Keratinocyte (primary cell): ENCODE measurements at regions not wholly inside any gene's neighbourhood (a gene's known extent, or its start where the extent isn't known, plus 50 kb on each side); places are given as distances from the start of the nearest gene placed in this dataset.

Experiments used
- DNase-seq: peaks from one replicate; pipeline ENCODE4 v3.0.0-alpha.2; 2011; ENCODE audit warnings: low read depth, missing footprints, low spot score
- FAIRE-seq: peaks from 2 replicates; lab custom pipeline; 2011; peaks lifted over from hg19 to GRCh38; lab: Jason Lieb, UNC
- H2AFZ ChIP-seq: 2 replicates; pipeline ENCODE4 v1.6.0; 2012; ENCODE audit warnings: low read length, control low read depth, inconsistent platforms; ENCODE audit not compliant: control insufficient read depth
- H3K27ac ChIP-seq: 2 replicates; pipeline ENCODE4 v1.5.1; 2011; ENCODE audit warnings: low read length; ENCODE audit not compliant: control insufficient read depth, insufficient read depth
- H3K27me3 ChIP-seq: 3 replicates; pipeline ENCODE4 v1.6.0; 2011; ENCODE audit warnings: low read length; ENCODE audit not compliant: control insufficient read depth, insufficient read depth; ENCODE audit errors: extremely low read depth
- H3K36me3 ChIP-seq, 2 experiments: 2 replicates in 1 of 2; 3 replicates in 1 of 2; pipeline ENCODE4 v1.5.1; 2011; ENCODE audit warnings: low read length in 2 of 2, mild to moderate bottlenecking in 1 of 2; ENCODE audit not compliant: control insufficient read depth in 2 of 2, insufficient read depth in 2 of 2; ENCODE audit errors: extremely low read depth in 1 of 2
- H3K4me1 ChIP-seq: 3 replicates; pipeline ENCODE4 v1.5.1; 2011; ENCODE audit warnings: low read length; ENCODE audit not compliant: control insufficient read depth, insufficient read depth; ENCODE audit errors: extremely low read depth
- H3K4me2 ChIP-seq: 3 replicates; pipeline ENCODE4 v1.6.0; 2011; ENCODE audit warnings: low read depth, low read length; ENCODE audit not compliant: control insufficient read depth, insufficient read depth; ENCODE audit errors: extremely low read depth
- H3K4me3 ChIP-seq, 3 experiments: fragments of 200-600 bp in 1 of 3; sonication (generic) in 1 of 3; 2 replicates in 2 of 3; 3 replicates in 1 of 3; pipeline ENCODE4 v1.5.1; 2011 to 2016; ENCODE audit warnings: low read length in 3 of 3, mild to moderate bottlenecking in 3 of 3, control low read depth in 2 of 3, inconsistent platforms in 1 of 3, low read depth in 1 of 3, mixed read lengths in 1 of 3, mixed run types in 1 of 3, moderate library complexity in 1 of 3; ENCODE audit not compliant: control insufficient read depth in 2 of 3, insufficient read depth in 2 of 3; ENCODE audit errors: extremely low read depth in 1 of 3
- H3K79me2 ChIP-seq: 2 replicates; pipeline ENCODE4 v1.6.0; 2012; ENCODE audit warnings: low read length; ENCODE audit not compliant: control insufficient read depth, insufficient read depth
- H3K9ac ChIP-seq: 3 replicates; pipeline ENCODE4 v1.6.0; 2011; ENCODE audit warnings: low read length; ENCODE audit not compliant: control insufficient read depth, insufficient read depth; ENCODE audit errors: extremely low read depth
- H3K9me1 ChIP-seq: 3 replicates; pipeline ENCODE4 v1.6.0; 2011; ENCODE audit warnings: low read length; ENCODE audit not compliant: control insufficient read depth, insufficient read depth; ENCODE audit errors: extremely low read depth
- H3K9me3 ChIP-seq: 2 replicates; pipeline ENCODE4 v1.5.1; 2012; ENCODE audit warnings: low read depth, low read length; ENCODE audit not compliant: control insufficient read depth
- H4K20me1 ChIP-seq: 3 replicates; pipeline ENCODE4 v1.6.0; 2011; ENCODE audit warnings: low read length; ENCODE audit not compliant: control insufficient read depth, insufficient read depth; ENCODE audit errors: extremely low read depth
- CTCF ChIP-seq, 3 experiments: IDR thresholded peaks in 1 of 3; conservative IDR thresholded peaks in 1 of 3; optimal IDR thresholded peaks in 1 of 3; 2 replicates in 2 of 3; 3 replicates in 1 of 3; pipeline versions ENCODE3 to v1.5.1; 2011; ENCODE audit warnings: low read length in 3 of 3, mild to moderate bottlenecking in 3 of 3, moderate library complexity in 2 of 3, control low read depth in 1 of 3, inconsistent platforms in 1 of 3; ENCODE audit not compliant: insufficient read depth in 2 of 3; ENCODE audit errors: extremely low read depth in 1 of 3
- EZH2 ChIP-seq: IDR thresholded peaks from one replicate; pipeline ENCODE4 v1.6.1; 2012; ENCODE audit warnings: inconsistent platforms, mild to moderate bottlenecking, low read length, moderate library complexity
- dilution Hi-C: fragments of 300-500 bp; cut with MboI; formaldehyde crosslinking; loops from one replicate; pipeline ENCODE4 v1.7.0; 2020; ENCODE audit warnings: low sequenced_read_pairs; ENCODE audit not compliant: extremely low pct_ligation_motif_present

- H3K27me3 ChIP-seq: no peaks in the 10 kb centered on the region
- H4K20me1 ChIP-seq: no peaks in the 10 kb centered on the region
- FAIRE-seq (no peak), DNase-seq (no peak)
- dilution Hi-C loops: no loop called here
- no peaks in the 10 kb centered on the region for H3K4me1 ChIP-seq
- no peaks in the 10 kb centered on the region for H3K36me3 ChIP-seq
- H3K27ac ChIP-seq: no peak overlapping the region
- TF ChIP-seq EZH2 (no peak), CTCF (optimal IDR thresholded peaks at IDR 0.05 in 1 of 3, IDR thresholded peaks at IDR 0.05 in 1 of 3, conservative IDR thresholded peaks at IDR 0.05 in 1 of 3; ENCODE audit: extremely low read depth in 1 of 3, insufficient read depth in 2 of 3, low read length in 3 of 3) (no peak)
- H3K4me2 ChIP-seq: no peak overlapping the region
- H2AFZ ChIP-seq: no peak overlapping the region
- H3K9me3 ChIP-seq: no peaks in the 10 kb centered on the region
- no peak overlapping the region for H3K9ac ChIP-seq
- H3K9me1 ChIP-seq: no peaks in the 10 kb centered on the region
- H3K4me3 ChIP-seq: no peak overlapping the region
- no peaks in the 10 kb centered on the region for H3K79me2 ChIP-seq
Observed at GRCh38 chr2:222796413-222797103, 64.3 kb upstream of the ACSL3 start.

- FAIRE-seq (peak; percentile 60), DNase-seq (no peak)
- Histone ChIP-seq H3K27ac (no peak overlapping the region), H3K4me1 (no peaks in the 10 kb centered on the region), H3K79me2 (no peaks in the 10 kb centered on the region), H4K20me1 (no peaks in the 10 kb centered on the region), H3K9me1 (no peaks in the 10 kb centered on the region), H2AFZ (no peak overlapping the region), H3K9ac (no peak overlapping the region), H3K9me3 (no peaks in the 10 kb centered on the region), H3K36me3 (no peaks in the 10 kb centered on the region), H3K27me3 (no peaks in the 10 kb centered on the region), H3K4me2 (no peak overlapping the region), H3K4me3 (no peak overlapping the region)
- dilution Hi-C loops: no loop called here
- TF ChIP-seq EZH2 (no peak), CTCF (optimal IDR thresholded peaks at IDR 0.05 in 1 of 3, IDR thresholded peaks at IDR 0.05 in 1 of 3, conservative IDR thresholded peaks at IDR 0.05 in 1 of 3; ENCODE audit: extremely low read depth in 1 of 3, insufficient read depth in 2 of 3, low read length in 3 of 3) (peak in 2 of 3 experiments; percentile 40 to 55)
Observed at GRCh38 chr2:222797261-222797660, 63.6 kb upstream of the ACSL3 start.
